MM.1S (cell line): ENCODE measurements at regions not wholly inside any gene's neighbourhood (a gene's known extent, or its start where the extent isn't known, plus 50 kb on each side); places are given as distances from the start of the nearest gene placed in this dataset.
A peak's percentile ranks its signal among the peaks of the same experiment; 100 is the strongest.
"Not testable (repeated sequence)": the region's sequence is repeated elsewhere in the genome, so short reads cannot be mapped to it uniquely, and the experiment has no call there.

ENCODE experiments used
- DNase-seq: peaks from one replicate; pipeline ENCODE4 v3.0.0-alpha.2; 2015
- H2AFZ ChIP-seq: fragments of 300-600 bp; sonication (generic); 2 replicates; pipeline ENCODE4 v1.6.0; 2016; ENCODE audit warnings: antibody characterized with exemption, low read length
- H3F3A ChIP-seq: fragments of 300-600 bp; sonication (generic); 2 replicates; pipeline ENCODE4 v1.6.1; 2016; ENCODE audit warnings: mild to moderate bottlenecking, antibody characterized with exemption, low read length, moderate library complexity, mixed read lengths; ENCODE audit not compliant: insufficient read depth
- H3K27ac ChIP-seq: fragments of 300-600 bp; sonication (generic); 2 replicates; pipeline ENCODE4 v1.5.1; 2016; ENCODE audit warnings: mild to moderate bottlenecking, low read length
- H3K27me3 ChIP-seq: fragments of 300-600 bp; sonication (generic); replicated peaks from 2 replicates; pipeline ENCODE4 v1.6.0; 2016; ENCODE audit warnings: low read length; ENCODE audit not compliant: insufficient read depth
- H3K36me3 ChIP-seq: fragments of 300-600 bp; sonication (generic); replicated peaks from 2 replicates; pipeline ENCODE4 v1.6.1; 2016; ENCODE audit warnings: mild to moderate bottlenecking, low read length, mixed read lengths; ENCODE audit not compliant: insufficient read depth
- H3K4me1 ChIP-seq: fragments of 300-600 bp; sonication (generic); 2 replicates; pipeline ENCODE4 v1.6.1; 2016; ENCODE audit warnings: low read length, mixed read lengths
- H3K4me2 ChIP-seq: fragments of 300-600 bp; sonication (generic); 2 replicates; pipeline ENCODE4 v1.6.0; 2016; ENCODE audit warnings: low read depth, low read length
- H3K4me3 ChIP-seq: fragments of 300-600 bp; sonication (generic); 2 replicates; pipeline ENCODE4 v1.5.1; 2016; ENCODE audit warnings: low read length, mixed read lengths
- H3K79me2 ChIP-seq: fragments of 300-600 bp; sonication (generic); 2 replicates; pipeline ENCODE4 v1.6.1; 2016; ENCODE audit warnings: mixed run types, low read length, mixed read lengths
- H3K9ac ChIP-seq: fragments of 300-600 bp; sonication (generic); 2 replicates; pipeline ENCODE4 v1.6.1; 2016; ENCODE audit warnings: low read length, mixed read lengths
- H3K9me2 ChIP-seq: fragments of 300-600 bp; sonication (generic); replicated peaks from 2 replicates; pipeline ENCODE4 v1.6.1; 2016; ENCODE audit warnings: mild to moderate bottlenecking, low read length, mixed read lengths; ENCODE audit not compliant: insufficient read depth
- H3K9me3 ChIP-seq: fragments of 300-600 bp; sonication (generic); replicated peaks from 2 replicates; pipeline ENCODE4 v1.6.1; 2016; ENCODE audit warnings: mild to moderate bottlenecking, low read length, mixed read lengths; ENCODE audit not compliant: insufficient read depth
- H4K20me1 ChIP-seq: fragments of 300-600 bp; sonication (generic); 2 replicates; pipeline ENCODE4 v1.6.1; 2016; ENCODE audit warnings: mild to moderate bottlenecking, low read length, moderate library complexity, mixed read lengths; ENCODE audit not compliant: insufficient read depth
- EZH2 ChIP-seq: fragments of 300-600 bp; sonication (generic); optimal IDR thresholded peaks from 2 replicates; pipeline ENCODE3; 2017; ENCODE audit warnings: low read depth, mild to moderate bottlenecking, antibody characterized with exemption, low read length, mixed read lengths
- EZH2phosphoT487 ChIP-seq: fragments of 300-600 bp; sonication (generic); IDR thresholded peaks from 2 replicates; pipeline ENCODE4 v1.6.1; 2018; ENCODE audit warnings: antibody characterized with exemption, low read length
- TF ChIP-seq, protein P1 (sequence below): fragments of 300-600 bp; sonication (generic); IDR thresholded peaks from 2 replicates; pipeline ENCODE4 v1.5.1; 2016; ENCODE audit warnings: antibody characterized with exemption, low read length, mixed read lengths

DNA sequence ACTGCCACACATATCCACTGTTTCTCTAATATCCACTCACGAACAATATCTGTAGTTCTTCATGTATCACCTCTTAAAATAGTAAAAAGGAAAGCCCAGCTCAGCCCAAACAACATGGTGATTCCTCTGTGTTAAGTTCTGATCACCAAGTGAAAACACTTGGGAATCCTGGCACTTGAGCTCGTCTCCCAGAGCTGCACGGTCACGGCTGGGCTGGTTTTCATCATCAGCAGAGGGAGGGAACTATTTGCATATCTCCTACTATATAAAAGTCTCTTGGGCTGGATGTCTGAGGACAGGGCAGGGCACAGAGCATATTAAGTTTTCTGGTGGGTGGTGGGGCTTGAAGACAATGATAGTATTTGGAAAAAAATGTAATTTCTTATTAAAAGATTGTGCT, 870.6 kb downstream of the TMEM121 start:
- H3K4me3 ChIP-seq = no peak overlapping the region
- H3K79me2 ChIP-seq = no peaks in the 10 kb centered on the region
- no peak overlapping the region for H3K4me2 ChIP-seq

DNA sequence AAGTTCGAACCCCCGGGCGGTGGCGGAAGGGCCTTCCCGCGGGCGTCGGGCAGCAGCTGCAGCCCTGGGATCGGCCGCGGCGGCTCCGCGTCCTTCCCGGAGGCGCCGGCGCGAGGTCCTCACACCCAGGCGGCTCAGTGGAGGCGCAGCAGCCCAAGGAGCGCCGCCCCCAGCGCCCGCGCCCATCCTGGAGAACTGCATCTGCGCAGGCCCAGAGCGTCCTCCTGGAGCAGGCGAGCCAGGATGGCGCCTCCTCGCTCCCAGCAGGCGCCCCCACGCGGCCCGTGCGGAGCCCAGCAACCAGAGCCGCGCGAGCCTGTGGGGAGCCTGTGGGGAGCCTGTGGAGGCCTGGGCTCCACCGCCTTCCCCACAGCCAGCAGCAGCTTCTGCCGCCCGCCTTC, 872.5 kb downstream of the TMEM121 start:
- H3K27me3 ChIP-seq, H3K36me3 ChIP-seq, H3F3A ChIP-seq, DNase-seq, H3K4me3 ChIP-seq, H3K79me2 ChIP-seq, H3K27ac ChIP-seq, H3K4me2 ChIP-seq, H2AFZ ChIP-seq, H3K9me2 ChIP-seq, H3K4me1 ChIP-seq, H4K20me1 ChIP-seq, H3K9ac ChIP-seq, H3K9me3 ChIP-seq: not testable (repeated sequence)

More for the DNA sequence above, 870.6 kb downstream of the TMEM121 start:
- Histone ChIP-seq H3K9me2 (no peaks in the 10 kb centered on the region), H3K4me1 (no peaks in the 10 kb centered on the region), H3K9ac (no peak overlapping the region), H3F3A (no peaks in the 10 kb centered on the region), H2AFZ (no peak overlapping the region), H3K36me3 (no peaks in the 10 kb centered on the region), H3K27ac (no peak overlapping the region), H3K27me3 (no peaks in the 10 kb centered on the region), H4K20me1 (no peaks in the 10 kb centered on the region), H3K9me3 (no peaks in the 10 kb centered on the region)
- TF ChIP-seq EZH2phosphoT487 (no peak), EZH2 (no peak)
- TF ChIP-seq, protein P1, sequence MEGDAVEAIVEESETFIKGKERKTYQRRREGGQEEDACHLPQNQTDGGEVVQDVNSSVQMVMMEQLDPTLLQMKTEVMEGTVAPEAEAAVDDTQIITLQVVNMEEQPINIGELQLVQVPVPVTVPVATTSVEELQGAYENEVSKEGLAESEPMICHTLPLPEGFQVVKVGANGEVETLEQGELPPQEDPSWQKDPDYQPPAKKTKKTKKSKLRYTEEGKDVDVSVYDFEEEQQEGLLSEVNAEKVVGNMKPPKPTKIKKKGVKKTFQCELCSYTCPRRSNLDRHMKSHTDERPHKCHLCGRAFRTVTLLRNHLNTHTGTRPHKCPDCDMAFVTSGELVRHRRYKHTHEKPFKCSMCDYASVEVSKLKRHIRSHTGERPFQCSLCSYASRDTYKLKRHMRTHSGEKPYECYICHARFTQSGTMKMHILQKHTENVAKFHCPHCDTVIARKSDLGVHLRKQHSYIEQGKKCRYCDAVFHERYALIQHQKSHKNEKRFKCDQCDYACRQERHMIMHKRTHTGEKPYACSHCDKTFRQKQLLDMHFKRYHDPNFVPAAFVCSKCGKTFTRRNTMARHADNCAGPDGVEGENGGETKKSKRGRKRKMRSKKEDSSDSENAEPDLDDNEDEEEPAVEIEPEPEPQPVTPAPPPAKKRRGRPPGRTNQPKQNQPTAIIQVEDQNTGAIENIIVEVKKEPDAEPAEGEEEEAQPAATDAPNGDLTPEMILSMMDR = no peak
- DNase-seq = no peak

DNA sequence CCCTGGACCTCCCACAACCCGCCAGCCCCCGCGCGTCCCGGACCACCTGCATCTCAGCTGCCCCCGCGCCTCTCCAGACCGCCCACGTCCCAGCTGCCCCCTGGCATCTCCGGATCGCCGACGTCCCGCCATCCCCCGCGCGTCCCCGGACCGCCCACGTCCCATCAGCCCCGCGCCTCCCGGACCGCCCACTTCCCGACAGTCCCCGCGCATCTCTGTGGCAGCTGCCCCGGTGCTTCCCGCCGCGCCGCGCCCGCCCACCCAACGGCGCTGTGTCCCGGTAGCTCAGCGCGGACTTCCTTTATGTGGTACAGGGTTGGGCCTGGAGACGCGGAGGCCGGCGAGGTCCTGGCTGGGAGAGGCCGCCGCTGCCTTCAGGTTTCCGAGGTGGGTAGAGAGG, 874.9 kb downstream of the TMEM121 start:
- H3K4me2 ChIP-seq, H3K27ac ChIP-seq, H3K9me3 ChIP-seq, DNase-seq, H3K4me1 ChIP-seq, H4K20me1 ChIP-seq, H3K9me2 ChIP-seq, H3F3A ChIP-seq, H3K4me3 ChIP-seq, H3K9ac ChIP-seq, H3K79me2 ChIP-seq, H3K36me3 ChIP-seq, H3K27me3 ChIP-seq, H2AFZ ChIP-seq: not testable (repeated sequence)

GRCh38 chr14:106410229-106410628, 883.8 kb downstream of the TMEM121 start:
- H3K4me3 ChIP-seq, H3K9me3 ChIP-seq, H3K4me2 ChIP-seq, H3K4me1 ChIP-seq, H4K20me1 ChIP-seq, H3K36me3 ChIP-seq, H3K27ac ChIP-seq, H3K9ac ChIP-seq, H3K9me2 ChIP-seq, H3K79me2 ChIP-seq, H2AFZ ChIP-seq, H3K27me3 ChIP-seq, H3F3A ChIP-seq, DNase-seq: not testable (repeated sequence)
- TF ChIP-seq, protein P1 = peak; percentile 45
